Kidney epithelial cell (primary cell): ENCODE measurements at regions not wholly inside any gene's neighbourhood (a gene's known extent, or its start where the extent isn't known, plus 50 kb on each side); places are given as distances from the start of the nearest gene placed in this dataset.

Experiments used
- DNase-seq: peaks from one replicate; pipeline ENCODE4 v3.0.0-alpha.2; 2010; ENCODE audit warnings: low read depth
- H3K27me3 ChIP-seq: 2 replicates; pipeline ENCODE4 v1.6.0; 2011; ENCODE audit warnings: low read length; ENCODE audit not compliant: control insufficient read depth, insufficient read depth
- H3K36me3 ChIP-seq: 2 replicates; pipeline ENCODE4 v1.5.1; 2011; ENCODE audit warnings: low read length; ENCODE audit not compliant: control insufficient read depth, insufficient read depth
- H3K4me3 ChIP-seq: 2 replicates; pipeline ENCODE4 v1.5.1; 2011; ENCODE audit warnings: low read depth, mild to moderate bottlenecking, control low read depth, low read length
- CTCF ChIP-seq: IDR thresholded peaks from 2 replicates; pipeline ENCODE4 v1.5.1; 2011; ENCODE audit warnings: mild to moderate bottlenecking, moderate library complexity, low read length, control low read depth, inconsistent platforms; ENCODE audit not compliant: insufficient read depth, poor library complexity, severe bottlenecking

GRCh38 chr18:66724664-66725356 lies 120.9 kb upstream of the CDH19 start:
- Histone ChIP-seq H3K4me3 (no peak overlapping the region), H3K27me3 (no peaks in the 10 kb centered on the region), H3K36me3 (no peaks in the 10 kb centered on the region)
- TF ChIP-seq CTCF: no peak
- DNase-seq: no peak

- Histone ChIP-seq H3K4me3 (no peak overlapping the region), H3K27me3 (no peaks in the 10 kb centered on the region), H3K36me3 (no peaks in the 10 kb centered on the region)
- TF ChIP-seq CTCF: no peak
- DNase-seq: no peak
Observed at GRCh38 chr18:66722671-66723070, 118.8 kb upstream of the CDH19 start.

- no peak overlapping the region for H3K4me3 ChIP-seq
- no peak for TF ChIP-seq CTCF
- H3K27me3 ChIP-seq: no peaks in the 10 kb centered on the region
- no peak for DNase-seq
- no peaks in the 10 kb centered on the region for H3K36me3 ChIP-seq
Observed at GRCh38 chr18:66708646-66709045, 104.8 kb upstream of the CDH19 start.

GRCh38 chr18:66707473-66707872 lies 103.6 kb upstream of the CDH19 start:
- no peak overlapping the region for H3K4me3 ChIP-seq
- no peak for TF ChIP-seq CTCF
- H3K36me3 ChIP-seq: no peaks in the 10 kb centered on the region
- H3K27me3 ChIP-seq: no peaks in the 10 kb centered on the region
- no peak for DNase-seq

- no peaks in the 10 kb centered on the region for H3K27me3 ChIP-seq
- H3K4me3 ChIP-seq: no peak overlapping the region
- DNase-seq: no peak
- H3K36me3 ChIP-seq: no peaks in the 10 kb centered on the region
- no peak for TF ChIP-seq CTCF
Observed at GRCh38 chr18:66695281-66695680, 91.4 kb upstream of the CDH19 start.

GRCh38 chr18:66694852-66695251 lies 91.0 kb upstream of the CDH19 start:
- Histone ChIP-seq H3K36me3 (no peaks in the 10 kb centered on the region), H3K27me3 (no peaks in the 10 kb centered on the region), H3K4me3 (no peak overlapping the region)
- no peak for TF ChIP-seq CTCF
- DNase-seq: no peak
